IPS-NIHi7 (cell line): ENCODE measurements at regions not wholly inside any gene's neighbourhood (a gene's known extent, or its start where the extent isn't known, plus 50 kb on each side); places are given as distances from the start of the nearest gene placed in this dataset.
"Not testable (repeated sequence)": the region's sequence is repeated elsewhere in the genome, so short reads cannot be mapped to it uniquely, and the experiment has no call there.

Source experiments
- DNase-seq: peaks from one replicate; pipeline ENCODE4 v3.0.0; 2012; ENCODE audit warnings: mixed read lengths; ENCODE audit errors: extremely low spot score

DNA sequence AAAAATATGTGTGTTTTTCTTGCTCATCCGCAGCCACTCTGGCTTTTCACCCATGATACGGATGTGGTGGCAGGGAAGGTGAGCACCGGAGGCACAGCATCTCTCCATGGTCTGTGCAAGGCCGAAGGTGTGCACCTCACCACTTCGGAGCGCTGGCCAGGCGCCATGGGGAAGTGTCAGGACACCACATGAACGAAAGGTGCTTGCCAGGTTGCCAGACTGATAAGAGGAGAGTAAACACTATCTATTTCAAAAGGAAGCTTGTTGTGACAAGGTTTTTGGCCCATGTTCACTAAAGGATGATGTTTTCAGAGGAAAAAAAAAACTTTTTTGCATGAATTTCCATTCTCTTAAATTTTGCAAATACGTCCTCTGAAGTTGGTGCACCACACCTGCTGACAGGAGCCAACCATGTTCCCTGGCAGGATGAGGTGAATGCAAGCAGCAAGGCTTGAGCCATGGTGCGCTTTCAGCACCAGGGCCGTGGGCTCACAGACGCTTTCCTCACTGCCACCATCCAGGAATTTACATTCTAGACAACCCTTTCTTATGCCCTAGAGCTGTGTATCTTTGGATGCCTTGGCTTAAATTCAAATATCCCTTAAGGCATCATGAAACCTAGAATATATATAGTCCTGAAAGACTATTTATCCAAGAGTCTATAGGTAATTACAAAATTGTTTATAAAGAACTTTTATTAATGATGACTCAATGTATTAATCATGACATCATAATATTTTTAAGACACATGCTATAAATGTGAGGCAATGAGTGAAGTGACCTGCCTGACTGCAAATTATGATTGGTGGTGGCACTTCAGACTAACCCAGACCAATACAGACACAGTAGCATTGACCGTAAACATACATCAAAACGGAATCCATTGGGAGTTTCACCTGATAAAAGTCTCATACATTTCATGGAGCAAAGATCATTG lies 234.5 kb downstream of the TFAP2A start:
- no peak for DNase-seq

- DNase-seq = no peak
These were observed 237.2 kb downstream of the TFAP2A start for GRCh38 chr6:10177704-10178103.

DNA sequence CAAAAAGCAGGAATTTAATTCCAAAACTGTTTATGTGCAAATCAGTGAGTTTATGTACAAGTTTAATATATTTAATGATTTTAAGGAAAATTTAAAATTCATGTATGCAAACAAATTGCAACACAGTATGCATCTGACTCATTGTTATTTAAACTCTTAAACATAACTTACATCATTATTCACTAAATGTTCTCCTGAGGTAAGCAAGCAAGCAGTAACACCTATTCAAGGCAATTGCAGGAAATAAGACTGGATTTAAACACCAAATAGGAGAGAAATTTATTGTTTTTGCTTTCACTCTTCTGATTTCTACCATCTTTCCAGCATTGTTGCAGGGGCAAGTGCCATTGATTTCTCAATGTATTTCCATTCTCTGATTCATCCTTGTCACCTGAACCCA lies 239.5 kb downstream of the TFAP2A start:
- DNase-seq = no peak

- DNase-seq = no peak
These were observed 240.1 kb downstream of the TFAP2A start for GRCh38 chr6:10174761-10175160.

DNA sequence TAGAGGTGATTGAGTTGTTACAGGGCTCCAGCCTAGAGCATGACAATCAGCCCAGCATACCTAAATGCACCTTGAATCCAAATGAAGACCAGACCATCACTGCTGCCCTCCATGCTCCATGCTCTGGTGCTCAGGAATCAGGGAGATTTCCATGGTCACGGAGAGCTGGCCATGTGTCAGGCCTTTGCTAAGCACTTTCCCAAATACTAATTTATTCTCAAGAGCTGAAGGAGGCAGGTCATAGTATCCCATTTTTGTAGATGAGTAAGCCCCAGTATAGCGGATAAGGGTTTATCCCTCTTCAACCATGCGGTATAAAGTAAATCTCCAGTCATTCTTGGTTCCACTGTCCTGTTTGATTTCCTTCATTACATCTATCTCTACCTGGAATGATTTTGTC lies 240.8 kb downstream of the TFAP2A start:
- no peak for DNase-seq

DNA sequence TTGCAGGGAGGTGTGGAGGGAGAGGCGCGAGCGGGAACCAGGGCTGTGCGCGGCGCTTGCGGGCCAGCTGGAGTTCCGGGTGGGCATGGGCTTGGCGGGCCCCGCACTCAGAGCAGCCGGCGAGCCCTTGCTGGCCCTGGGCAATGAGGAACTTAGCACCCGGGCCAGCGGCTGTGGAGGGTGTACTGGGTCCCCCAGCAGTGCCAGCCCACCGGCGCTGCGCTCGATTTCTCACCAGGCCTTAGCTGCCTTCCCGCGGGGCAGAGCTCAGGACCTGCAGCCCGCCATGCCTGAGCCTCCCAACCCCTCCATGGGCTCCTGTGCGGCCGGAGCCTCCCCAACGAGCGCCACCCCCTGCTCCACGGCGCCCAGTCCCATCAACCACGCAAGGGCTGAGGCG lies 243.2 kb downstream of the TFAP2A start:
- DNase-seq = not testable (repeated sequence)

GRCh38 chr6:10170816-10171215 lies 244.1 kb downstream of the TFAP2A start:
- DNase-seq = no peak

GRCh38 chr6:10166031-10166430 lies 248.8 kb downstream of the TFAP2A start:
- no peak for DNase-seq

DNA sequence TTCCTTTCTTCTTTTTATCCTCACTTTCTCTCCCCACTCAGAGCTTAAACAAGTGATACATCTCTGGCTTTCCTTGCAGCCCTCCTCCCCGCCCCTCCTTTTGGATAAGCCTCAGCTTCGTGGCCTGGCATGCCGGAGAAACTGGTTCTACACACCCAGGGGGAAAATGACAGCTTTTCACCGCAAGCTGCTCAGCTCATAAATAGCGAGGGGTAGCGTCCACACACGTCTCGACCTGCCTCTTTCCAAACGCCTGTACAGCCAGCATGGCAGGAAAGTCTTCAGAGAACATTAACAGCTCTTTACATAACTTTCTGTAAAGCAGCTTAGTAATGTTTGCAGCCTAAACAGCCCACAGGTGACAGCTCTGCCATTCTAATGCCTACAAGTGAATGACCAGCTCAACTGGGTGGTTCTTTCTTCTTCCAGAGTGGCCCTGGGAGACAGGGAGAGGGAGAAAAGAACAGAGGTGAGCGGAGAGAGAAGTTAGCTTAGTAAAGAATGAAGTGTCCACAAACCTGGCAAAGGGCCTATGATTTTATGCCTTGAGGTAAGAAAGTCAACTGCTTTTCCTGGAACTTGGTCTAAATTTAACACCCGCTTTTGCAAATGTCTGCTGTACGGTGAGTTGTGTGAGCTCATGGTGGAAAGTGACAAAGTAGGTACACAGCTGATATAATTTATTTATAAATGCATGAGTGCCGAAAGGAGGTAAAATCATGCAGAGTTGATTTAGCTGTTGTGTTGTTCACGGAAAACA lies 251.5 kb downstream of the TFAP2A start:
- DNase-seq = no peak

- DNase-seq = no peak
These were observed 258.0 kb downstream of the TFAP2A start for GRCh38 chr6:10156875-10157274.

DNA sequence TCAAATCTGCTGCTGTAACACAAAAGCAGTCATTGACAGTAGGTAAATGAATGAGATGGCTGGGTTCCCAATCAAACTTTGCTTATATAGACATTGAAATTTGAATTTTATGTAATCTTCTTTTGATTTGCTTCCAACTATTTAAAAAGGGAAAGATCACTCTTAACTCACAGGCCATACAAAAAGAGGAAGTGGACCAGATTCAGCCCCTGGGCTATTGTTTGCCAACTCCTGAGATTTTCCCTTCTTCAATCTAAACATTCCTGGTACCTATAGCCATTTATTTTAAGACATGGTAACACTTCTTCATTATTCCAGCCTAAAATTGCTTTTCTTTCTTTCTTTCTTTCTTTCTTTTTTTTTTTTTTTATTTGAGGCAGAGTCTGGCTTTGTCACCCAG lies 260.6 kb downstream of the TFAP2A start:
- no peak for DNase-seq

- no peak for DNase-seq
These were observed 263.5 kb downstream of the TFAP2A start for GRCh38 chr6:10151144-10151915.

- no peak for DNase-seq
These were observed 265.3 kb downstream of the TFAP2A start for GRCh38 chr6:10149603-10150002.

GRCh38 chr6:10146715-10147451 lies 268.0 kb downstream of the TFAP2A start:
- DNase-seq = peak; percentile 80

- DNase-seq = no peak
These were observed 270.1 kb downstream of the TFAP2A start for GRCh38 chr6:10144772-10145171.

DNA sequence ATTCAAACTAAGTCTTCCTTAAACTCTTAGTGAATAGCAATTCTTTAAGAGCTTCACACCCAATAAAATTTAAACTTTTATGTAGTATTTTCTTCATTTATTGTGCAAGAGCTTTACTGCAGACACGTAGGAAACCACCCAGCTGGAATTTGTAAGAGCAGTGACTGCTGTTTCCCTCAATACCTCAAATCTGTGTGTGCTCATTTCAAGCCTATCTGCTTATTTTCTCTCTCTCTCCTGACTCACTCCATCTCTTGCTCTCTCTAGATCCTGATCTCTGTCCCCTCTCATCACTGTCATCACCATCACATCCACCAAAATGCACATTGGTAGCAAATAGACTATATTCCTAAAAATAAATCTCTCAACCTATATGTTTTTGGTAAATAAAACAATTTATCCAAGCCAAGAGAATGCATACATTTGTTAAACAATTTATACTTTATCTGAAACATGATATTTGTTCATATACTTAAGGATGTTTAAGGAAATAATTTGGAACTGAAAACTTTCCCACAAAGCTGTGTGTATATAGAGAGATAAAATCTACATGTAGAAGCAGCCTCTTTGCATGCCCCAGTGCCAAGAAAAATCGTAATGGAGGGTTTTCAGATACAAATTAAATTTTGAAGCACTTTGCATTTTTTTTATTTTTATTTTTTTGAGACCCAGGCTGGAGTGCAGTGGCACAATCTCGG lies 273.0 kb downstream of the TFAP2A start:
- no peak for DNase-seq

DNA sequence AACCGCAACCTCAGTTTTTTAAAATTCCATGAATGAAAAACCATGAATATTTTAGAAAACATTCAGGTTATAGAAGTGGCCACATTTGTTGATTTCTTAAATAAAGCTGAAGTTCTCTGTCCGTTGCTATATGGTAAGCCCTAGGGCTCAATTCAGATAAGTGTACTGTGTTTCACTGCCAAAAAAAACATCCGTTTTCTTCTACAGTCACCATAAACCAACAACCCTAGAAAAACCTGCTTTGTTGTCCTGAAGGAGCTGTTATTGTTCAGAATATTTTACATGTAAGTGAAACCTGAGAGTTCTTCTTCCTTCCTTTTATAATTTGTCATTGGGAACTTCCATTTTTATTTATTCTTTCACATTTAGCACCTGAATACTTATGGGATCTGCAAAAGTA lies 274.1 kb downstream of the TFAP2A start:
- no peak for DNase-seq

DNA sequence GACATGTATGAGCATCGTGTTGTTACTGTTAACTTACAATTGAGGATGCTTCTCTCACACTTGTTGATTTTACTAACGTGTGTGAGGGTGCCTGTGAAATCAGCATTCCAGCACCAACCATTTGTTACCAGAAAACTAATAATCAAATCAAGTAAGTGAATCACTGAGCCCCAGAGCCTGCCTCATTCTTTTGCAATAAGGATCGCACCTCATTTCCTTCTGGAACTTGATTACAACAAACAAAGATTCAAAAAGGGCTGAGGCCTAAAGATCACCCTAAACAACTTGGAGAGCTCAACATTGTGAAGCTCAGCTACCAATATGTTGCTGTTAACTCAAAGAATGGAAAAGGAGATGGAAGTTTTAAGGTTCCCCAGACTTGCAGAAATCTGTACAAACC lies 274.7 kb downstream of the TFAP2A start:
- no peak for DNase-seq

GRCh38 chr6:10138917-10139316 lies 276.0 kb downstream of the TFAP2A start:
- DNase-seq = no peak

GRCh38 chr6:10136636-10137035 lies 278.2 kb downstream of the TFAP2A start:
- no peak for DNase-seq

DNA sequence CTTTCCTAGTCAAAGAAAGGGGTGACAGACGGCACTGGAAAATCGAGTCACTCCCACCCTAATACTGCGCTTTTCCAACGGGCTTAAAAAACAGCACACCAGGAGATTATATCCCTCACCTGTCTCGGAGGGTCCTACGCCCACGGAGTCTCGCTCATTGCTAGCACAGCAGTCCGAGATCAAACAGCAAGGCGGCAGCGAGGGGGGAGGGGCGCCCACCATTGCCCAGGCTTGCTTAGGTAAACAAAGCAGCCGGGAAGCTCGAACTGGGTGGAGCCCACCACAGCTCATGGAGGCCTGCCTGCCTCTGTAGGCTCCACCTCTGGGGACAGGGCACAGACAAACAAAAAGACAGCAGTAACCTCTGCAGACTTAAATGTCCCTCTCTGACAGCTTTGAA lies 280.7 kb downstream of the TFAP2A start:
- not testable (repeated sequence) for DNase-seq
